Breast epithelium (tissue), 3 donors: ENCODE measurements at regions not wholly inside any gene's neighbourhood (a gene's known extent, or its start where the extent isn't known, plus 50 kb on each side); places are given as distances from the start of the nearest gene placed in this dataset.

Source experiments
- CTCF ChIP-seq, 3 donors: fragments of 450-650 bp; IDR thresholded peaks; one replicate each; pipeline ENCODE4 v1.5.1; 2016 to 2017; ENCODE audit warnings: antibody characterized with exemption in 3 of 3, mild to moderate bottlenecking in 3 of 3, moderate library complexity in 3 of 3
- POLR2A ChIP-seq: fragments of 450-650 bp; IDR thresholded peaks from one replicate; pipeline ENCODE4 v1.6.1; 2016; ENCODE audit warnings: antibody characterized with exemption, mild to moderate bottlenecking, moderate library complexity
- POLR2AphosphoS5 ChIP-seq, 3 donors: sonication (generic); formaldehyde crosslinking; IDR thresholded peaks; one replicate each; pipeline ENCODE4 v1.6.1; 2017; ENCODE audit warnings: antibody characterized with exemption in 3 of 3

GRCh38 chr12:125688881-125689280 lies 623.6 kb downstream of the AACS start:
- TF ChIP-seq CTCF (IDR thresholded peaks at IDR 0.05) (no peak), POLR2A (no peak), POLR2AphosphoS5 (IDR thresholded peaks at IDR 0.05) (no peak)
